Hepatocyte (in vitro differentiated cells): ENCODE measurements at regions not wholly inside any gene's neighbourhood (a gene's known extent, or its start where the extent isn't known, plus 50 kb on each side); places are given as distances from the start of the nearest gene placed in this dataset.
A peak's percentile ranks its signal among the peaks of the same experiment; 100 is the strongest.

ENCODE experiments used
- DNase-seq: peaks from one replicate; pipeline ENCODE4 v3.0.0-alpha.2; 2016; ENCODE audit warnings: low spot score
- H2AFZ ChIP-seq: fragments of 200-600 bp; sonication (generic); 2 replicates; pipeline ENCODE4 v1.6.0; 2016; ENCODE audit warnings: antibody characterized with exemption, mild to moderate bottlenecking
- H3K27ac ChIP-seq: fragments of 200-600 bp; sonication (generic); 2 replicates; pipeline ENCODE4 v1.5.1; 2016; ENCODE audit warnings: mild to moderate bottlenecking
- H3K27me3 ChIP-seq: fragments of 200-600 bp; sonication (generic); 2 replicates; pipeline ENCODE4 v1.6.1; 2016
- H3K36me3 ChIP-seq: fragments of 200-600 bp; sonication (generic); replicated peaks from 2 replicates; pipeline ENCODE4 v1.5.1; 2016; ENCODE audit warnings: low read depth; ENCODE audit not compliant: insufficient read depth
- H3K4me1 ChIP-seq: fragments of 200-600 bp; sonication (generic); 2 replicates; pipeline ENCODE4 v1.5.1; 2016; ENCODE audit warnings: mild to moderate bottlenecking, moderate library complexity; ENCODE audit not compliant: insufficient read depth
- H3K4me2 ChIP-seq: fragments of 200-600 bp; sonication (generic); 2 replicates; pipeline ENCODE4 v1.6.0; 2016
- H3K4me3 ChIP-seq: fragments of 200-600 bp; sonication (generic); 2 replicates; pipeline ENCODE4 v1.5.1; 2016; ENCODE audit warnings: mild to moderate bottlenecking
- H3K79me2 ChIP-seq: fragments of 200-600 bp; sonication (generic); 2 replicates; pipeline ENCODE4 v1.6.0; 2017; ENCODE audit warnings: mild to moderate bottlenecking
- H3K9me2 ChIP-seq: fragments of 200-600 bp; sonication (generic); replicated peaks from 2 replicates; pipeline ENCODE4 v1.6.0; 2017; ENCODE audit warnings: mild to moderate bottlenecking; ENCODE audit not compliant: insufficient read depth
- H3K9me3 ChIP-seq: fragments of 200-600 bp; sonication (generic); 2 replicates; pipeline ENCODE4 v1.5.1; 2016; ENCODE audit warnings: low read depth, mild to moderate bottlenecking
- H4K20me1 ChIP-seq: fragments of 200-600 bp; sonication (generic); 2 replicates; pipeline ENCODE4 v1.6.0; 2016; ENCODE audit warnings: mild to moderate bottlenecking; ENCODE audit not compliant: insufficient read depth, poor library complexity, severe bottlenecking
- EZH2 ChIP-seq: fragments of 200-600 bp; sonication (generic); IDR thresholded peaks from 2 replicates; pipeline ENCODE4 v1.6.1; 2016; ENCODE audit warnings: antibody characterized with exemption, mild to moderate bottlenecking, borderline replicate concordance
- EZH2phosphoT487 ChIP-seq: fragments of 200-600 bp; sonication (generic); IDR thresholded peaks from one replicate; pipeline ENCODE4 v1.6.1; 2018; ENCODE audit warnings: antibody characterized with exemption, mild to moderate bottlenecking, low read depth, moderate library complexity; ENCODE audit not compliant: unreplicated experiment, severe bottlenecking
- WGBS: methylation state at CpG from one replicate; pipeline ENCODE4 v1.1.6; 2016; ENCODE audit warnings: low lambda C conversion rate; ENCODE audit errors: missing lambda C conversion rate; 5-methylcytosine and 5-hydroxymethylcytosine counted together
- TF ChIP-seq, protein P1 (sequence below): fragments of 200-600 bp; sonication (generic); IDR thresholded peaks from 2 replicates; pipeline ENCODE4 v1.5.1; 2016; ENCODE audit warnings: antibody characterized with exemption, mild to moderate bottlenecking; ENCODE audit not compliant: poor library complexity

DNA sequence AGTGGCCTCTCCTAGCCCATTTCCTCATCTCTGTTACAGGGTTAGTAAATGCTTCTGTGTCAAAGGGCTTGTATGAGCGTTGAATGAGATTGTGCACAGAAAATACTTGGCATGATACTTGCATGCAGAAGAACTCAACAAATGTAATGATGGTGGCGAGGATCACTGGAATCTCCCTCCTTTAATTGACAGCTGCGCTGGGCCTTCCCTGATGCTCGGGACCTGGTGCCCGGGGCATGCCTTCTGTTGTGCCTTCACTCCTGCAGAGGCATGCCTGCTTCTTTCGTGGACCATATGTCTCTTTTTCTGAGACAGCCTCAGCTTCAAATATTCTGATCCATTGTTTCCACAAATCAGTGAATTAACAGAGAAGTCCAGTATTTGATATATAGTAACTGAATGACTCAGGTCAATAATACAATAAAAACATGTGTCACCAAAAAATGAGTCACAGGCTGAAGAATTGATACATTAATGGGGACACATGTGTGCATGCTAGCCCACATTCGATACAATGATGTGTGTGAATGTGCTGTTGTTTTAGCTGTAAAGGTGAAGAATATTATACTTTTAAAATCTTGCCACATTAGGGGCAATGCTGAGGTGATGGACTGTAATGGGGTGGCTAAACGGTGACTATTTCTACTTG lies 243.3 kb upstream of the TBL1XR1 start:
- no peaks in the 10 kb centered on the region for H3K4me1 ChIP-seq
- TF ChIP-seq, protein P1, sequence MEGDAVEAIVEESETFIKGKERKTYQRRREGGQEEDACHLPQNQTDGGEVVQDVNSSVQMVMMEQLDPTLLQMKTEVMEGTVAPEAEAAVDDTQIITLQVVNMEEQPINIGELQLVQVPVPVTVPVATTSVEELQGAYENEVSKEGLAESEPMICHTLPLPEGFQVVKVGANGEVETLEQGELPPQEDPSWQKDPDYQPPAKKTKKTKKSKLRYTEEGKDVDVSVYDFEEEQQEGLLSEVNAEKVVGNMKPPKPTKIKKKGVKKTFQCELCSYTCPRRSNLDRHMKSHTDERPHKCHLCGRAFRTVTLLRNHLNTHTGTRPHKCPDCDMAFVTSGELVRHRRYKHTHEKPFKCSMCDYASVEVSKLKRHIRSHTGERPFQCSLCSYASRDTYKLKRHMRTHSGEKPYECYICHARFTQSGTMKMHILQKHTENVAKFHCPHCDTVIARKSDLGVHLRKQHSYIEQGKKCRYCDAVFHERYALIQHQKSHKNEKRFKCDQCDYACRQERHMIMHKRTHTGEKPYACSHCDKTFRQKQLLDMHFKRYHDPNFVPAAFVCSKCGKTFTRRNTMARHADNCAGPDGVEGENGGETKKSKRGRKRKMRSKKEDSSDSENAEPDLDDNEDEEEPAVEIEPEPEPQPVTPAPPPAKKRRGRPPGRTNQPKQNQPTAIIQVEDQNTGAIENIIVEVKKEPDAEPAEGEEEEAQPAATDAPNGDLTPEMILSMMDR = no peak
- TF ChIP-seq EZH2phosphoT487 = no peak
- no peak for TF ChIP-seq EZH2
- H2AFZ ChIP-seq = no peak overlapping the region
- no peaks in the 10 kb centered on the region for H3K9me3 ChIP-seq
- H3K27me3 ChIP-seq = no peaks in the 10 kb centered on the region
- no peaks in the 10 kb centered on the region for H3K36me3 ChIP-seq
- H3K9me2 ChIP-seq = no peaks in the 10 kb centered on the region
- no peak overlapping the region for H3K4me2 ChIP-seq
- no peak overlapping the region for H3K4me3 ChIP-seq
- no peaks in the 10 kb centered on the region for H4K20me1 ChIP-seq
- DNase-seq = no peak
- whole genome bisulfite sequencing = 97% methylated on average over 8 of the region's 8 CpGs
- no peaks in the 10 kb centered on the region for H3K79me2 ChIP-seq
- H3K27ac ChIP-seq = no peak overlapping the region

DNA sequence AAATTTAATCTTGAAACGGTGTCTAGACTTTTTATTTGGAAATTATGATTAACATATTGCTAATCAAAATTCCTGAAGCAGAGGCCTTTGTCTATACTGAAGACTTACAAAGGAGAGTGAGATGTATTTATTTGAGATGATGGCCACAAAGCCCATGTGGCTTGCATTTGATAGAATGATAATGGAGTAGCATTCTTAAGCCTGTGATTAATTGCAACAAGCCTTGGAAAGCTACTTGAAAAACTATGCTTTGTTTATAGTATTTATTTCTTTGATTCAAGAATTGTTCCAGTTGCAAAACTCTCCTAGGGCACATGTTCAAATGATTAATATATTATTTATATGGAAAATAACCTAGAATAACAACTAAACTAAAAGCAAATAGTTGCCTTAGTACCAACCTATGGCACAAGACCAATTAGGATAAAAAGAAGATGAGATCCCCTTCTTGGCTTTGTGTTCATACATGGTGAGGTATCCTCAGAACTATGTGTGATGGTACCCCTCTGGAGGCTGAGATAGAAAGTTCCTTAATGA lies 244.1 kb upstream of the TBL1XR1 start:
- H3K9me3 ChIP-seq = no peaks in the 10 kb centered on the region
- WGBS = 90% methylated on average over 1 of the region's 1 CpG
- no peak for TF ChIP-seq EZH2phosphoT487
- no peak for TF ChIP-seq EZH2
- TF ChIP-seq, protein P1 = no peak
- H3K36me3 ChIP-seq = no peaks in the 10 kb centered on the region
- H3K27ac ChIP-seq = peak overlapping the region; percentile 11
- no peak overlapping the region for H3K4me3 ChIP-seq
- H4K20me1 ChIP-seq = no peaks in the 10 kb centered on the region
- peaks cover 6% of the 10 kb centered on the region for H3K4me1 ChIP-seq
- H3K4me2 ChIP-seq = no peak overlapping the region
- no peak overlapping the region for H2AFZ ChIP-seq
- H3K9me2 ChIP-seq = no peaks in the 10 kb centered on the region
- no peak for DNase-seq
- H3K27me3 ChIP-seq = no peaks in the 10 kb centered on the region
- H3K79me2 ChIP-seq = no peaks in the 10 kb centered on the region

DNA sequence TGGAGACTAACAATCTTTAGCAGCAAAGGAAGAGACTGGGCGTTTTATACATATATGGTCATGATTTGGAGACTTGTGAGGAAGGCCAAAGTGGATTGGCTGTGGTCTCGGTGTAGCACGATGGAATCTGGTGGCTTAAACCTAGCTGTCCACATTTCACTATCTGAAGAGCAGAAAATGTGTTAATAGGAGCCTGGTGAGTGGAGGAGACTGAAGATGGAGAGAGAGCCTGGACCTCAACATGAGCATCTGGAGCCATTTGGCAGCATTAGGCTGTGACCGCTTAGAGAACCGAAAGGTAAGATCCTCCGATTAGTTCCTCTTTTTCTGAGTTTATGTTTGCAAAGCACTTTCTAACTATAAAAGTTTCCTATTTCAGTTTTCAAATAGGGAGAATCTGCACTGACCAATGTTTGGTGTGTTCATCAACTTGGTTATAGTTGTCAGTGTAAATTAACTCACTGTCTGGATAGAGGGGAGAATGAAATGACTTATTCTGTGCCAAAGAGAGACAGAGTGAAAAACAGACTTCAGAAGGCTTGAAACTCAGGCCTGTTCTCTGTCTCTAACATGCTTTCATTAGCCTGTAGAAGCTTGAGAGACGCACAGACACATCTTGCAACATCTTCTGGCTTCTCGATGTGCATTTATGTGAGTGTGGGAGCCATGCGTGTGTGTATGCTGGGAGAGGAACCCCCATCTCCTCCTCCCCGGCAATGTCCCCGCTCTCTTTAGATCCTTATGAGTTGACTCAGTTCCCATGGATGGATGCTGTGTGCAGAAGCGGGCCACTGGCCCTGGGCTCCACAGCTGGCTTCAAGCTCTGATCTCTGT lies 244.7 kb upstream of the TBL1XR1 start:
- Histone ChIP-seq H4K20me1 (no peaks in the 10 kb centered on the region), H3K4me3 (no peak overlapping the region), H3K9me2 (no peaks in the 10 kb centered on the region), H3K9me3 (no peaks in the 10 kb centered on the region), H3K4me1 (peaks cover 9% of the 10 kb centered on the region), H3K4me2 (no peak overlapping the region), H3K79me2 (no peaks in the 10 kb centered on the region), H3K27me3 (no peaks in the 10 kb centered on the region), H3K27ac (peak overlapping the region; percentile 11), H3K36me3 (no peaks in the 10 kb centered on the region), H2AFZ (no peak overlapping the region)
- no peak for TF ChIP-seq EZH2phosphoT487
- TF ChIP-seq EZH2 = no peak
- TF ChIP-seq, protein P1 = no peak
- 92% methylated on average over 12 of the region's 12 CpGs for WGBS
- DNase-seq = no peak
